AG04449 (cell line): ENCODE measurements at regions not wholly inside any gene's neighbourhood (a gene's known extent, or its start where the extent isn't known, plus 50 kb on each side); places are given as distances from the start of the nearest gene placed in this dataset.

Experiments
- CTCF ChIA-PET: fragments of 350-600 bp; formaldehyde crosslinking; extraction: SDS; loops from one replicate; lab custom pipeline; 2021; ENCODE audit warnings: antibody characterized with exemption; lab: Yijun Ruan, JAX
- POLR2A ChIA-PET: fragments of 400-600, 350-600 bp; formaldehyde crosslinking; extraction: SDS; loops from one replicate; lab custom pipeline; 2020; ENCODE audit warnings: antibody characterized with exemption, inconsistent platforms; lab: Yijun Ruan, JAX
- DNase-seq: peaks from one replicate; pipeline ENCODE4 v3.0.0-alpha.2; 2010; ENCODE audit warnings: low read depth, low spot score
- H3K4me3 ChIP-seq: 2 replicates; pipeline ENCODE4 v1.5.1; 2011; ENCODE audit warnings: low read depth, mild to moderate bottlenecking, control low read depth, low read length
- CTCF ChIP-seq: IDR thresholded peaks from one replicate; pipeline ENCODE4 v1.5.1; 2011; ENCODE audit warnings: mild to moderate bottlenecking, moderate library complexity, low read length, control low read depth, inconsistent platforms; ENCODE audit not compliant: insufficient read depth; ENCODE audit errors: missing control alignments

GRCh38 chr7:106482091-106482490 is 178.9 kb downstream of the CCDC71L start:
- POLR2A ChIA-PET = no interaction called here
- DNase-seq = no peak
- CTCF ChIA-PET = interaction anchor here (1.0 to 1.4 kb wide), 3 partner anchors 17 to 306 kb away, joined by 3 to 5 read pairs (median 4); no protein-coding TSS in a partner anchor
- H3K4me3 ChIP-seq = no peak overlapping the region
- TF ChIP-seq CTCF = no peak

- POLR2A ChIA-PET = no interaction called here
- CTCF ChIA-PET = interaction anchor here (1.4 to 1.6 kb wide), 2 partner anchors 9 to 305 kb away, joined by 3 to 4 read pairs; no protein-coding TSS in a partner anchor
Observed at GRCh38 chr7:106480616-106481031, 180.3 kb downstream of the CCDC71L start.

GRCh38 chr7:106480161-106480579 is 180.8 kb downstream of the CCDC71L start:
- ChIA-PET CTCF (interaction anchor here (1.6 kb wide), 1 partner anchor 8 kb away, joined by 3 read pairs; no protein-coding TSS in a partner anchor), POLR2A (no interaction called here)
- DNase-seq = no peak

More at GRCh38 chr7:106480616-106481031, 180.3 kb downstream of the CCDC71L start:
- TF ChIP-seq CTCF = no peak
- no peak overlapping the region for H3K4me3 ChIP-seq
- DNase-seq = no peak

GRCh38 chr7:106476751-106477150 is 184.2 kb downstream of the CCDC71L start:
- no peak for TF ChIP-seq CTCF
- no peak overlapping the region for H3K4me3 ChIP-seq
- ChIA-PET POLR2A (no interaction called here), CTCF (interaction anchor here (1.0 kb wide), 1 partner anchor 14 kb away, joined by 4 read pairs; no protein-coding TSS in a partner anchor)
- DNase-seq = no peak

More at GRCh38 chr7:106480161-106480579, 180.8 kb downstream of the CCDC71L start:
- H3K4me3 ChIP-seq = no peak overlapping the region
- TF ChIP-seq CTCF = no peak

GRCh38 chr7:106472741-106473140 is 188.0 kb upstream of the NAMPT start:
- no peak for DNase-seq
- TF ChIP-seq CTCF = no peak
- CTCF ChIA-PET = interaction anchor here (0.8 to 1.0 kb wide), 2 partner anchors 8 to 296 kb away, joined by 3 to 4 read pairs; no protein-coding TSS in a partner anchor
- H3K4me3 ChIP-seq = no peak overlapping the region
- POLR2A ChIA-PET = no interaction called here

GRCh38 chr7:106471686-106472440 is 187.1 kb upstream of the NAMPT start:
- ChIA-PET POLR2A (no interaction called here), CTCF (interaction anchor here (0.6 to 1.0 kb wide), 3 partner anchors 9 to 295 kb away, joined by 3 to 4 read pairs (median 3); no protein-coding TSS in a partner anchor)
- no peak overlapping the region for H3K4me3 ChIP-seq
- DNase-seq = no peak
- TF ChIP-seq CTCF = no peak
